GM23338 (cell line): ENCODE measurements at regions not wholly inside any gene's neighbourhood (a gene's known extent, or its start where the extent isn't known, plus 50 kb on each side); places are given as distances from the start of the nearest gene placed in this dataset.

Source experiments
- ATAC-seq: fragments of 200-7000 bp; cut with Tn5 transposase; 3 replicates; pipeline ENCODE4 v1.9.1; 2020
- DNase-seq: peaks from one replicate; pipeline ENCODE4 v3.0.0-alpha.2; 2015; ENCODE audit warnings: low spot score
- H2AFZ ChIP-seq: fragments of 200-600 bp; sonication (generic); 2 replicates; pipeline ENCODE4 v1.8.0; 2016; ENCODE audit warnings: antibody characterized with exemption, mild to moderate bottlenecking, moderate library complexity
- H3F3A ChIP-seq: fragments of 200-600 bp; sonication (generic); replicated peaks from 2 replicates; pipeline ENCODE4 v1.8.0; 2017; ENCODE audit warnings: antibody characterized with exemption, mixed run types, low read depth
- H3K27ac ChIP-seq: fragments of 200-600 bp; sonication (generic); 2 replicates; pipeline ENCODE4 v1.6.1; 2016; ENCODE audit warnings: low read depth
- H3K27me3 ChIP-seq: fragments of 200-600 bp; sonication (generic); 2 replicates; pipeline ENCODE4 v1.8.0; 2016; ENCODE audit warnings: mild to moderate bottlenecking, mixed run types, moderate library complexity; ENCODE audit not compliant: insufficient read depth
- H3K36me3 ChIP-seq: fragments of 200-600 bp; sonication (generic); 2 replicates; pipeline ENCODE4 v1.8.0; 2016; ENCODE audit warnings: mild to moderate bottlenecking; ENCODE audit not compliant: insufficient read depth
- H3K4me1 ChIP-seq: fragments of 200-600 bp; sonication (generic); 2 replicates; pipeline ENCODE4 v1.8.0; 2016; ENCODE audit warnings: mild to moderate bottlenecking, moderate library complexity; ENCODE audit not compliant: insufficient read depth
- H3K4me2 ChIP-seq: fragments of 200-600 bp; sonication (generic); 2 replicates; pipeline ENCODE4 v1.7.1; 2017; ENCODE audit warnings: mixed run types
- H3K4me3 ChIP-seq: fragments of 200-600 bp; sonication (generic); 2 replicates; pipeline ENCODE4 v1.6.1; 2016; ENCODE audit warnings: mixed run types
- H3K79me2 ChIP-seq: fragments of 200-600 bp; sonication (generic); replicated peaks from 2 replicates; pipeline ENCODE4 v1.8.0; 2017; ENCODE audit warnings: mild to moderate bottlenecking; ENCODE audit not compliant: insufficient read depth
- H3K9me2 ChIP-seq: fragments of 200-600 bp; sonication (generic); 2 replicates; pipeline ENCODE4 v1.8.0; 2017; ENCODE audit not compliant: insufficient read depth
- H4K20me1 ChIP-seq: fragments of 200-600 bp; sonication (generic); replicated peaks from 2 replicates; pipeline ENCODE4 v1.8.0; 2017; ENCODE audit warnings: mild to moderate bottlenecking; ENCODE audit not compliant: insufficient read depth
- H3K27ac Mint-ChIP-seq: 2 replicates; pipeline ENCODE4 v1.8.0; 2020; ENCODE audit warnings: inconsistent platforms, mild to moderate bottlenecking, moderate library complexity, mixed read lengths
- H3K27me3 Mint-ChIP-seq: 3 replicates; pipeline ENCODE4 v1.8.0; 2022; ENCODE audit warnings: low read depth, mild to moderate bottlenecking, moderate library complexity, mixed read lengths, inconsistent platforms; ENCODE audit not compliant: insufficient read depth, poor library complexity
- H3K36me3 Mint-ChIP-seq: 3 replicates; pipeline ENCODE4 v1.8.0; 2021; ENCODE audit warnings: low read depth, mild to moderate bottlenecking, inconsistent platforms, moderate library complexity, mixed read lengths
- H3K4me1 Mint-ChIP-seq: 3 replicates; pipeline ENCODE4 v1.8.0; 2020; ENCODE audit warnings: mild to moderate bottlenecking, inconsistent platforms, mixed read lengths
- H3K4me3 Mint-ChIP-seq: 3 replicates; pipeline ENCODE4 v1.8.0; 2021; ENCODE audit warnings: moderate library complexity, mild to moderate bottlenecking, inconsistent platforms, mixed read lengths
- H3K9me3 Mint-ChIP-seq: 3 replicates; pipeline ENCODE4 v1.8.0; 2020; ENCODE audit warnings: moderate library complexity, mild to moderate bottlenecking, inconsistent platforms, mixed read lengths
- CREB1 ChIP-seq: fragments of 250-450 bp; sonication (Bioruptor Pico); IDR thresholded peaks from 2 replicates; pipeline ENCODE4 v1.5.0; 2020; ENCODE audit warnings: low read depth, mild to moderate bottlenecking, moderate library complexity
- EZH2 ChIP-seq: fragments of 200-600 bp; sonication (generic); IDR thresholded peaks from one replicate; pipeline ENCODE4 v1.8.0; 2017; ENCODE audit warnings: antibody characterized with exemption, mild to moderate bottlenecking, low read depth; ENCODE audit not compliant: unreplicated experiment
- EZH2phosphoT487 ChIP-seq: fragments of 200-600 bp; sonication (generic); IDR thresholded peaks from one replicate; pipeline ENCODE4 v1.8.1; 2018; ENCODE audit warnings: antibody characterized with exemption; ENCODE audit not compliant: unreplicated experiment
- JUNB ChIP-seq: IDR thresholded peaks from one replicate; pipeline ENCODE4 v1.6.1; 2016; ENCODE audit warnings: antibody characterized with exemption; ENCODE audit not compliant: unreplicated experiment
- NANOG ChIP-seq: IDR thresholded peaks from 2 replicates; pipeline ENCODE4 v1.6.1; 2016; ENCODE audit warnings: antibody characterized with exemption, borderline replicate concordance
- POLR2AphosphoS5 ChIP-seq: IDR thresholded peaks from 2 replicates; pipeline ENCODE4 v1.6.1; 2016; ENCODE audit warnings: antibody characterized with exemption, low read depth
- REST ChIP-seq: IDR thresholded peaks from one replicate; pipeline ENCODE4 v1.6.1; 2018; ENCODE audit warnings: antibody characterized with exemption; ENCODE audit not compliant: unreplicated experiment
- STAT1 ChIP-seq: IDR thresholded peaks from one replicate; pipeline ENCODE4 v1.6.1; 2016; ENCODE audit warnings: antibody characterized with exemption; ENCODE audit not compliant: unreplicated experiment
- ZNF114 ChIP-seq: fragments of 250-450 bp; sonication (Bioruptor Pico); IDR thresholded peaks from 2 replicates; pipeline ENCODE4 v1.5.0; 2020; ENCODE audit warnings: mild to moderate bottlenecking, moderate library complexity
- ZNF331 ChIP-seq: fragments of 250-450 bp; sonication (Bioruptor Pico); IDR thresholded peaks from 2 replicates; pipeline ENCODE4 v1.5.0; 2020; ENCODE audit warnings: low read depth, mild to moderate bottlenecking, moderate library complexity
- TF ChIP-seq, protein P1 (sequence below): IDR thresholded peaks from 2 replicates; pipeline ENCODE4 v1.6.1; 2016; ENCODE audit warnings: antibody characterized with exemption
- TF ChIP-seq, protein P2 (sequence below): fragments of 250-450 bp; sonication (Bioruptor Pico); IDR thresholded peaks from 2 replicates; pipeline ENCODE4 v1.5.0; 2020; ENCODE audit warnings: mild to moderate bottlenecking, moderate library complexity
- TF ChIP-seq, protein P3 (sequence below), 2 experiments: fragments of 200-600 bp in 1 of 2; sonication (generic) in 1 of 2; conservative IDR thresholded peaks; 2 replicates each; pipeline versions ENCODE4 v1.5.1 to v1.6.1; 2016 to 2017; ENCODE audit warnings: antibody characterized with exemption in 2 of 2, low read depth in 2 of 2, mild to moderate bottlenecking in 2 of 2, moderate library complexity in 1 of 2

- Mint-ChIP-seq H3K27ac (no peak overlapping the region), H3K36me3 (no peaks in the 10 kb centered on the region), H3K27me3 (peaks cover 2% of the 10 kb centered on the region), H3K4me3 (no peak overlapping the region), H3K4me1 (peaks cover 15% of the 10 kb centered on the region), H3K9me3 (no peaks in the 10 kb centered on the region)
- H3K4me2 ChIP-seq: no peak overlapping the region
- H3K27ac ChIP-seq: no peak overlapping the region
- ATAC-seq (no peak), DNase-seq (no peak)
- H3K9me2 ChIP-seq: no peaks in the 10 kb centered on the region
- H2AFZ ChIP-seq: no peak overlapping the region
- no peaks in the 10 kb centered on the region for H3K27me3 ChIP-seq
- no peaks in the 10 kb centered on the region for H3K36me3 ChIP-seq
- TF ChIP-seq, protein P1, sequence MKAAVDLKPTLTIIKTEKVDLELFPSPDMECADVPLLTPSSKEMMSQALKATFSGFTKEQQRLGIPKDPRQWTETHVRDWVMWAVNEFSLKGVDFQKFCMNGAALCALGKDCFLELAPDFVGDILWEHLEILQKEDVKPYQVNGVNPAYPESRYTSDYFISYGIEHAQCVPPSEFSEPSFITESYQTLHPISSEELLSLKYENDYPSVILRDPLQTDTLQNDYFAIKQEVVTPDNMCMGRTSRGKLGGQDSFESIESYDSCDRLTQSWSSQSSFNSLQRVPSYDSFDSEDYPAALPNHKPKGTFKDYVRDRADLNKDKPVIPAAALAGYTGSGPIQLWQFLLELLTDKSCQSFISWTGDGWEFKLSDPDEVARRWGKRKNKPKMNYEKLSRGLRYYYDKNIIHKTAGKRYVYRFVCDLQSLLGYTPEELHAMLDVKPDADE: no peak
- no peak for TF ChIP-seq EZH2phosphoT487
- TF ChIP-seq REST: no peak
- TF ChIP-seq, protein P2, sequence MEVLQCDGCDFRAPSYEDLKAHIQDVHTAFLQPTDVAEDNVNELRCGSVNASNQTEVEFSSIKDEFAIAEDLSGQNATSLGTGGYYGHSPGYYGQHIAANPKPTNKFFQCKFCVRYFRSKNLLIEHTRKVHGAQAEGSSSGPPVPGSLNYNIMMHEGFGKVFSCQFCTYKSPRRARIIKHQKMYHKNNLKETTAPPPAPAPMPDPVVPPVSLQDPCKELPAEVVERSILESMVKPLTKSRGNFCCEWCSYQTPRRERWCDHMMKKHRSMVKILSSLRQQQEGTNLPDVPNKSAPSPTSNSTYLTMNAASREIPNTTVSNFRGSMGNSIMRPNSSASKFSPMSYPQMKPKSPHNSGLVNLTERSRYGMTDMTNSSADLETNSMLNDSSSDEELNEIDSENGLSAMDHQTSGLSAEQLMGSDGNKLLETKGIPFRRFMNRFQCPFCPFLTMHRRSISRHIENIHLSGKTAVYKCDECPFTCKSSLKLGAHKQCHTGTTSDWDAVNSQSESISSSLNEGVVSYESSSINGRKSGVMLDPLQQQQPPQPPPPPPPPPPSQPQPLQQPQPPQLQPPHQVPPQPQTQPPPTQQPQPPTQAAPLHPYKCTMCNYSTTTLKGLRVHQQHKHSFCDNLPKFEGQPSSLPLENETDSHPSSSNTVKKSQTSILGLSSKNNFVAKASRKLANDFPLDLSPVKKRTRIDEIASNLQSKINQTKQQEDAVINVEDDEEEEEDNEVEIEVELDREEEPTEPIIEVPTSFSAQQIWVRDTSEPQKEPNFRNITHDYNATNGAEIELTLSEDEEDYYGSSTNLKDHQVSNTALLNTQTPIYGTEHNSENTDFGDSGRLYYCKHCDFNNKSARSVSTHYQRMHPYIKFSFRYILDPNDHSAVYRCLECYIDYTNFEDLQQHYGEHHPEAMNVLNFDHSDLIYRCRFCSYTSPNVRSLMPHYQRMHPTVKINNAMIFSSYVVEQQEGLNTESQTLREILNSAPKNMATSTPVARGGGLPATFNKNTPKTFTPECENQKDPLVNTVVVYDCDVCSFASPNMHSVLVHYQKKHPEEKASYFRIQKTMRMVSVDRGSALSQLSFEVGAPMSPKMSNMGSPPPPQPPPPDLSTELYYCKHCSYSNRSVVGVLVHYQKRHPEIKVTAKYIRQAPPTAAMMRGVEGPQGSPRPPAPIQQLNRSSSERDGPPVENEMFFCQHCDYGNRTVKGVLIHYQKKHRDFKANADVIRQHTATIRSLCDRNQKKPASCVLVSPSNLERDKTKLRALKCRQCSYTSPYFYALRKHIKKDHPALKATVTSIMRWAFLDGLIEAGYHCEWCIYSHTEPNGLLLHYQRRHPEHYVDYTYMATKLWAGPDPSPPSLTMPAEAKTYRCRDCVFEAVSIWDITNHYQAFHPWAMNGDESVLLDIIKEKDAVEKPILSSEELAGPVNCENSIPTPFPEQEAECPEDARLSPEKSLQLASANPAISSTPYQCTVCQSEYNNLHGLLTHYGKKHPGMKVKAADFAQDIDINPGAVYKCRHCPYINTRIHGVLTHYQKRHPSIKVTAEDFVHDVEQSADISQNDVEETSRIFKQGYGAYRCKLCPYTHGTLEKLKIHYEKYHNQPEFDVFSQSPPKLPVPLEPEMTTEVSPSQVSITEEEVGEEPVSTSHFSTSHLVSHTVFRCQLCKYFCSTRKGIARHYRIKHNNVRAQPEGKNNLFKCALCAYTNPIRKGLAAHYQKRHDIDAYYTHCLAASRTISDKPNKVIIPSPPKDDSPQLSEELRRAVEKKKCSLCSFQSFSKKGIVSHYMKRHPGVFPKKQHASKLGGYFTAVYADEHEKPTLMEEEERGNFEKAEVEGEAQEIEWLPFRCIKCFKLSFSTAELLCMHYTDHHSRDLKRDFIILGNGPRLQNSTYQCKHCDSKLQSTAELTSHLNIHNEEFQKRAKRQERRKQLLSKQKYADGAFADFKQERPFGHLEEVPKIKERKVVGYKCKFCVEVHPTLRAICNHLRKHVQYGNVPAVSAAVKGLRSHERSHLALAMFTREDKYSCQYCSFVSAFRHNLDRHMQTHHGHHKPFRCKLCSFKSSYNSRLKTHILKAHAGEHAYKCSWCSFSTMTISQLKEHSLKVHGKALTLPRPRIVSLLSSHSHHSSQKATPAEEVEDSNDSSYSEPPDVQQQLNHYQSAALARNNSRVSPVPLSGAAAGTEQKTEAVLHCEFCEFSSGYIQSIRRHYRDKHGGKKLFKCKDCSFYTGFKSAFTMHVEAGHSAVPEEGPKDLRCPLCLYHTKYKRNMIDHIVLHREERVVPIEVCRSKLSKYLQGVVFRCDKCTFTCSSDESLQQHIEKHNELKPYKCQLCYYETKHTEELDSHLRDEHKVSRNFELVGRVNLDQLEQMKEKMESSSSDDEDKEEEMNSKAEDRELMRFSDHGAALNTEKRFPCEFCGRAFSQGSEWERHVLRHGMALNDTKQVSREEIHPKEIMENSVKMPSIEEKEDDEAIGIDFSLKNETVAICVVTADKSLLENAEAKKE (CRISPR knock-in tag): no peak
- no peak for TF ChIP-seq POLR2AphosphoS5
- TF ChIP-seq, protein P3, sequence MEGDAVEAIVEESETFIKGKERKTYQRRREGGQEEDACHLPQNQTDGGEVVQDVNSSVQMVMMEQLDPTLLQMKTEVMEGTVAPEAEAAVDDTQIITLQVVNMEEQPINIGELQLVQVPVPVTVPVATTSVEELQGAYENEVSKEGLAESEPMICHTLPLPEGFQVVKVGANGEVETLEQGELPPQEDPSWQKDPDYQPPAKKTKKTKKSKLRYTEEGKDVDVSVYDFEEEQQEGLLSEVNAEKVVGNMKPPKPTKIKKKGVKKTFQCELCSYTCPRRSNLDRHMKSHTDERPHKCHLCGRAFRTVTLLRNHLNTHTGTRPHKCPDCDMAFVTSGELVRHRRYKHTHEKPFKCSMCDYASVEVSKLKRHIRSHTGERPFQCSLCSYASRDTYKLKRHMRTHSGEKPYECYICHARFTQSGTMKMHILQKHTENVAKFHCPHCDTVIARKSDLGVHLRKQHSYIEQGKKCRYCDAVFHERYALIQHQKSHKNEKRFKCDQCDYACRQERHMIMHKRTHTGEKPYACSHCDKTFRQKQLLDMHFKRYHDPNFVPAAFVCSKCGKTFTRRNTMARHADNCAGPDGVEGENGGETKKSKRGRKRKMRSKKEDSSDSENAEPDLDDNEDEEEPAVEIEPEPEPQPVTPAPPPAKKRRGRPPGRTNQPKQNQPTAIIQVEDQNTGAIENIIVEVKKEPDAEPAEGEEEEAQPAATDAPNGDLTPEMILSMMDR (conservative IDR thresholded peaks at IDR 0.05; ENCODE audit: low read depth in 2 of 2): no peak
- TF ChIP-seq CREB1 (CRISPR knock-in tag): no peak
- TF ChIP-seq JUNB: no peak
- no peak for TF ChIP-seq EZH2
- TF ChIP-seq NANOG: no peak
- no peak for TF ChIP-seq STAT1
- TF ChIP-seq ZNF331 (CRISPR knock-in tag): no peak
- TF ChIP-seq ZNF114 (CRISPR knock-in tag): no peak
- H4K20me1 ChIP-seq: no peaks in the 10 kb centered on the region
- peaks cover 6% of the 10 kb centered on the region; the same call in 1 of the 2 replicates for H3K4me1 ChIP-seq
- H3K79me2 ChIP-seq: no peaks in the 10 kb centered on the region
- no peaks in the 10 kb centered on the region for H3F3A ChIP-seq
- H3K4me3 ChIP-seq: no peak overlapping the region
Observed at GRCh38 chr17:79535728-79536025, 75.2 kb downstream of the RBFOX3 start.
